HG03457 (cell line): ENCODE measurements at regions not wholly inside any gene's neighbourhood (a gene's known extent, or its start where the extent isn't known, plus 50 kb on each side); places are given as distances from the start of the nearest gene placed in this dataset.

ENCODE experiments used
- ATAC-seq: cut with Tn5 transposase; IDR thresholded peaks from one replicate; pipeline ENCODE4 v1.9.1; 2021; ENCODE audit warnings: moderate number of reproducible peaks; ENCODE audit not compliant: unreplicated experiment

GRCh38 chrX:40325161-40325560 is 227.4 kb upstream of the BCOR start:
- no peak for ATAC-seq

GRCh38 chrX:40323977-40324376 is 226.2 kb upstream of the BCOR start:
- ATAC-seq = no peak

- ATAC-seq = no peak
Observed at GRCh38 chrX:40320819-40321218, 223.1 kb upstream of the BCOR start.

- ATAC-seq = no peak
Observed at GRCh38 chrX:40318801-40319200, 221.0 kb upstream of the BCOR start.

GRCh38 chrX:40318076-40318475 is 220.3 kb upstream of the BCOR start:
- ATAC-seq = no peak

GRCh38 chrX:40316502-40316901 is 218.7 kb upstream of the BCOR start:
- ATAC-seq = no peak

GRCh38 chrX:40314070-40314469 is 216.3 kb upstream of the BCOR start:
- ATAC-seq = no peak

GRCh38 chrX:40313269-40313668 is 215.5 kb upstream of the BCOR start:
- no peak for ATAC-seq

- no peak for ATAC-seq
Observed at GRCh38 chrX:40310447-40310846, 212.7 kb upstream of the BCOR start.

- no peak for ATAC-seq
Observed at GRCh38 chrX:40310016-40310415, 212.3 kb upstream of the BCOR start.

GRCh38 chrX:40307871-40308270 is 210.1 kb upstream of the BCOR start:
- no peak for ATAC-seq

GRCh38 chrX:40304115-40304514 is 206.4 kb upstream of the BCOR start:
- no peak for ATAC-seq

- no peak for ATAC-seq
Observed at GRCh38 chrX:40303256-40304077, 205.7 kb upstream of the BCOR start.

GRCh38 chrX:40300286-40300890 is 202.6 kb upstream of the BCOR start:
- no peak for ATAC-seq

- no peak for ATAC-seq
Observed at GRCh38 chrX:40299641-40300046, 201.9 kb upstream of the BCOR start.

- ATAC-seq = no peak
Observed at GRCh38 chrX:40298572-40299479, 201.1 kb upstream of the BCOR start.

GRCh38 chrX:40298069-40298468 is 200.3 kb upstream of the BCOR start:
- ATAC-seq = no peak

GRCh38 chrX:40291553-40291952 is 193.8 kb upstream of the BCOR start:
- ATAC-seq = no peak

- no peak for ATAC-seq
Observed at GRCh38 chrX:40290517-40290916, 192.8 kb upstream of the BCOR start.

GRCh38 chrX:40285876-40286275 is 188.1 kb upstream of the BCOR start:
- ATAC-seq = no peak

- no peak for ATAC-seq
Observed at GRCh38 chrX:40284852-40285251, 187.1 kb upstream of the BCOR start.

GRCh38 chrX:40283981-40284380 is 186.2 kb upstream of the BCOR start:
- no peak for ATAC-seq
